Ascending aorta (tissue), 2 donors: ENCODE measurements at regions not wholly inside any gene's neighbourhood (a gene's known extent, or its start where the extent isn't known, plus 50 kb on each side); places are given as distances from the start of the nearest gene placed in this dataset.

Experiments used
- DNase-seq, 2 donors: peaks; one replicate each; pipeline ENCODE4 v3.0.0-alpha.2; 2019; ENCODE audit warnings: low spot score in 2 of 2
- H3K27ac ChIP-seq, 2 donors: fragments of 200-600 bp; sonication (generic); one replicate each; pipeline ENCODE4 v1.5.1; 2016 to 2017; ENCODE audit warnings: mild to moderate bottlenecking in 1 of 2
- H3K27me3 ChIP-seq: fragments of 200-600 bp; sonication (generic); one replicate; pipeline ENCODE4 v1.5.1; 2017
- H3K36me3 ChIP-seq, 2 donors: fragments of 200-600 bp; sonication (generic); one replicate each; pipeline ENCODE4 v1.5.1; 2016
- H3K4me1 ChIP-seq, 2 donors: fragments of 200-600 bp; sonication (generic); one replicate each; pipeline ENCODE4 v1.5.1; 2016 to 2017; ENCODE audit warnings: mild to moderate bottlenecking in 1 of 2
- H3K4me3 ChIP-seq, 2 donors: fragments of 200-600 bp; sonication (generic); one replicate each; pipeline ENCODE4 v1.5.1; 2016 to 2017; ENCODE audit warnings: mild to moderate bottlenecking in 1 of 2
- H3K9me3 ChIP-seq, 2 donors: fragments of 200-600 bp; sonication (generic); one replicate each; pipeline ENCODE4 v1.5.1; 2016
- intact Hi-C: fragments of 100-400 bp; cut with DNase I; formaldehyde crosslinking; loops from one replicate; pipeline ENCODE4 v1.15.1; 2023
- TF ChIP-seq, protein P1 (sequence below), 3 experiments: fragments of 200-600 bp in 2 of 3; fragments of 450-650 bp in 1 of 3; sonication (generic) in 2 of 3; IDR thresholded peaks; one replicate each; pipeline ENCODE4 v1.5.1; 2016 to 2019; ENCODE audit warnings: antibody characterized with exemption in 3 of 3, mild to moderate bottlenecking in 1 of 3, moderate library complexity in 1 of 3

DNA sequence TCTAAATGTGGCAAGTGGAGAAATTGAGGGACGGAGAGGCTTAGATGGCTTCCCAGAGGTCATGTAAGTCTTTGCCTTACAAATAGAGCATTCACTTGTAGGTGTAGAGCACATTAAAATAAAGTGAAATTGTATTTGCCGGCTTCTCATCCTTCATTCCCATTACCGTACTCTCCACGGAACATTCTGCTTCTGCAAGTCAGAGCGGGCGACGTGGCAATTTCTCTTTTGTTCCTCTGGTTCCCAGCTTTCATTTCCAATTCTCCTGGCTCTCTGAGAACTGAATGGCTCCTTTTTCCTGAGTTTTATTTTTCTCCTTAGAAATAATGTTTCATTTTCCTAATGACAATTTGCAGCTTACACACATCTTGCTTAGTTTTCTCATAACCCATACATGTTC lies 51.3 kb upstream of the PFKP start:
- no peak for DNase-seq
- Histone ChIP-seq H3K4me3 (no peak overlapping the region), H3K36me3 (no peaks in the 10 kb centered on the region), H3K27ac (no peak overlapping the region), H3K9me3 (no peaks in the 10 kb centered on the region), H3K4me1 (no peaks in the 10 kb centered on the region), H3K27me3 (no peaks in the 10 kb centered on the region)
- intact Hi-C loops: no loop called here
- TF ChIP-seq, protein P1, sequence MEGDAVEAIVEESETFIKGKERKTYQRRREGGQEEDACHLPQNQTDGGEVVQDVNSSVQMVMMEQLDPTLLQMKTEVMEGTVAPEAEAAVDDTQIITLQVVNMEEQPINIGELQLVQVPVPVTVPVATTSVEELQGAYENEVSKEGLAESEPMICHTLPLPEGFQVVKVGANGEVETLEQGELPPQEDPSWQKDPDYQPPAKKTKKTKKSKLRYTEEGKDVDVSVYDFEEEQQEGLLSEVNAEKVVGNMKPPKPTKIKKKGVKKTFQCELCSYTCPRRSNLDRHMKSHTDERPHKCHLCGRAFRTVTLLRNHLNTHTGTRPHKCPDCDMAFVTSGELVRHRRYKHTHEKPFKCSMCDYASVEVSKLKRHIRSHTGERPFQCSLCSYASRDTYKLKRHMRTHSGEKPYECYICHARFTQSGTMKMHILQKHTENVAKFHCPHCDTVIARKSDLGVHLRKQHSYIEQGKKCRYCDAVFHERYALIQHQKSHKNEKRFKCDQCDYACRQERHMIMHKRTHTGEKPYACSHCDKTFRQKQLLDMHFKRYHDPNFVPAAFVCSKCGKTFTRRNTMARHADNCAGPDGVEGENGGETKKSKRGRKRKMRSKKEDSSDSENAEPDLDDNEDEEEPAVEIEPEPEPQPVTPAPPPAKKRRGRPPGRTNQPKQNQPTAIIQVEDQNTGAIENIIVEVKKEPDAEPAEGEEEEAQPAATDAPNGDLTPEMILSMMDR (IDR thresholded peaks at IDR 0.05): no peak

DNA sequence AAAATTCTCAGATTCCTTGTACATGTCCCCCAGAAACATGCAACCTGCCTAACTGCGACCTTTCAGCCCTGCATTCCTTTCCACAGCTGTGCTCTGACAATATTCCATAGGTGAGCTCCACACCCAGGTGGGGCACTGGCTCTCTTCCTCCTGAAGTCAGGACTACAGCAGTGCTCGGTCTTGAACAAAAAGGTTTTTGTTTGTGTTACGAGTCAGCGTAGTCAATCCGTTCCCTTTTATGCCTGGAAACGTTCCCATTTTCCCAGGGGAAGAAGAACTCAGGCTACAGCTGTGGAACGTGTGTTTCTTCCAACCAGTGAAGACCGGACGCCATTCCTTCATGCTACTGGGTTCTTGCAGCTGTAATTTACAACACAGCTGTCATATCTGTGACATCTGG lies 52.4 kb upstream of the PFKP start:
- no peak overlapping the region for H3K4me3 ChIP-seq
- intact Hi-C loops: no loop called here
- TF ChIP-seq, protein P1 (IDR thresholded peaks at IDR 0.05): no peak
- H3K4me1 ChIP-seq: no peaks in the 10 kb centered on the region
- no peaks in the 10 kb centered on the region for H3K36me3 ChIP-seq
- no peaks in the 10 kb centered on the region for H3K9me3 ChIP-seq
- DNase-seq: no peak
- H3K27ac ChIP-seq: no peak overlapping the region
- no peaks in the 10 kb centered on the region for H3K27me3 ChIP-seq

DNA sequence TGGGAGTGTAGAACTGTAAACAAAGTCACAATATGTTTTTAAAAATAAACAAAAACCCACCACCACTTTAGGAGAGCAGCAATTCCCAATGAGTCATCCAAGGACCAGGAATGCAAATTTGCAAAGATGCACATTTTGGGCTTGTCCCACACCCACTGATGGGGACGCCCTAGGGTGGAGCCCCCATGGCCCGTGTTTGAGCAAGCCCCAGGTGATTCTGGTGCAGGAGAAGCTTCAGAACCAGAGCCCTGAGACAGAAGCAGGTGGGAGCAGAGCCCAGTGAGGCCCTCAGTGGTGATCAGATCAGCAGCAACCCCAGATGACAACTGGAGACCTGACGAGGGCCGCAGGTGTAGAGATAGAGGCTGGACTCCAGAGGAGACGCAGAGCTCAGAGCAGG lies 55.1 kb upstream of the PFKP start:
- no peak overlapping the region for H3K27ac ChIP-seq
- no peaks in the 10 kb centered on the region for H3K36me3 ChIP-seq
- H3K4me1 ChIP-seq: no peaks in the 10 kb centered on the region
- no peak for DNase-seq
- TF ChIP-seq, protein P1 (IDR thresholded peaks at IDR 0.05): no peak
- no peaks in the 10 kb centered on the region for H3K27me3 ChIP-seq
- no peak overlapping the region for H3K4me3 ChIP-seq
- intact Hi-C loops: no loop called here
- H3K9me3 ChIP-seq: no peaks in the 10 kb centered on the region

DNA sequence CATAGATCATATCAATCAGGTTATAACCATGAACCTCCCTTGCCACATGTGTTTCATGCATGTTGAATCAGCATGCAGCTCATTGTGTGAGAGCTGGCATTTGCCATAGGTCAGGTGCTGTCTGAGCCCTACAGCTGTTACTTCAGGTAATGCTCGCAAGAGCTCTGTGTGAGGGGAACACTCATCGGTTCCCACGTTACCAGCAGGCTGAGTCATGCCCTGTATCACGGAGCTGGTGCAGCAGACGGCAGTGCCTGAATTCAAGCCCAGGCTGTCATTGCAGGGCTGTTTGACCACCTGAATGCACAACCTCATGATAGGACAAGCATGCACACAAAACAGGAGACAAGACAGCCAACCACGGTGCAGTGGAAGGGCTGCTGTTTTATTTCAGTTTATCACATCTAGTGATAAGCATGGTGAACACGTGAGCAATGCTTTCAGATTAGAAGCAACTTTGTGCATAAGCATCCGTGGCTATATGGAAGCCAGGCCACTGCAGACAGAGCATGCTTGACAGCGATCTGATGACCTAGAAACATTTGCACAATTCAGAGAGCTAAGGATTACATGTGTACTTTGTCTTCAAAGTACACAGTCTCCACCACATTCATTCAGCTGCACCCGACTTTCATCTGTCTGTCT lies 56.4 kb upstream of the PFKP start:
- TF ChIP-seq, protein P1 (IDR thresholded peaks at IDR 0.05): no peak
- DNase-seq: no peak
- no peak overlapping the region for H3K27ac ChIP-seq
- intact Hi-C loops: no loop called here
- no peaks in the 10 kb centered on the region for H3K4me1 ChIP-seq
- H3K36me3 ChIP-seq: no peaks in the 10 kb centered on the region
- H3K27me3 ChIP-seq: no peaks in the 10 kb centered on the region
- no peaks in the 10 kb centered on the region for H3K9me3 ChIP-seq
- no peak overlapping the region for H3K4me3 ChIP-seq

DNA sequence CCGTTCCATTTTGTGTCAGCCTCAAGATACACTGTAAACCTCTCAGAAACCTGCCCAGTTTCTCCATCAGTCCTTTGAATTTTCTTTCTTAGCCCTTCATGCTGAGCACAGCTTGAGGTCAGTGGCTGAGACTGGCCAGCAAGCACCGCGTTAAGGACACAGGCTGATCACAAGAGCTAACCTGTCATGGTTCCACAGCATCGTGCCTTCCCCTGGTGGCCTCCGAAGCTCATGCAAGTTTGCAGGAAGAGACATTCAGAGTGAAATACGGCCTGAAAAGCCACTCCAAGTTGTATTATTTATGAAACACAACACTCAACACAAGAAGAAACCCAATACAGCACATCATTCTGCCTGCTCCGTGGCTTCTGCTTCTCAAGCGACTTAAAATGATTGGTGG lies 57.0 kb upstream of the PFKP start:
- H3K27ac ChIP-seq: no peak overlapping the region
- DNase-seq: no peak
- H3K4me1 ChIP-seq: no peaks in the 10 kb centered on the region
- no peaks in the 10 kb centered on the region for H3K9me3 ChIP-seq
- intact Hi-C loops: no loop called here
- TF ChIP-seq, protein P1 (IDR thresholded peaks at IDR 0.05): no peak
- H3K4me3 ChIP-seq: no peak overlapping the region
- no peaks in the 10 kb centered on the region for H3K36me3 ChIP-seq
- H3K27me3 ChIP-seq: no peaks in the 10 kb centered on the region

DNA sequence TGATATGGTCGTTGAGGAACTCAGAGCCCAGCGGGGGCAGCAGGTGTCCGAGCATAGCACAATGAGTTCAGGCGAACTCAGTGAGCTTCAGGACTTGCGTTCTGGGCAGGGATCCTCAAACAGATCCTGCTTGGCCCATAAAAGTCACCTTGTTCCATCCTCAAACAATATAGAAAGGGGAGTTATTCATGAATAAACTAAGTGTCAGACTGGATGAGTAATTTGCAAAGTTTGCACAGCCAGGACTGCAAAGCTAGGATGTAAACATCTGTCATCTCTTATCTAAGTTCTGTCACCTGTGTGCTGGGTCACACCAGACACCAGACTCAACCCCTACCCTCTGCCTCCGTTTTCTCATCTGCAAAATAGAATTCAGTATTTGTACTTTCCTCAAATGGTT lies 58.0 kb upstream of the PFKP start:
- H3K27me3 ChIP-seq: no peaks in the 10 kb centered on the region
- H3K4me3 ChIP-seq: no peak overlapping the region
- no peaks in the 10 kb centered on the region for H3K4me1 ChIP-seq
- DNase-seq: no peak
- TF ChIP-seq, protein P1 (IDR thresholded peaks at IDR 0.05): no peak
- intact Hi-C loops: no loop called here
- H3K9me3 ChIP-seq: no peaks in the 10 kb centered on the region
- no peak overlapping the region for H3K27ac ChIP-seq
- H3K36me3 ChIP-seq: no peaks in the 10 kb centered on the region
